Tibial nerve (tissue), 4 donors: ENCODE measurements at regions not wholly inside any gene's neighbourhood (a gene's known extent, or its start where the extent isn't known, plus 50 kb on each side); places are given as distances from the start of the nearest gene placed in this dataset.

ENCODE experiments used
- DNase-seq, 2 donors: peaks; one replicate each; pipeline ENCODE4 v3.0.0-alpha.2; 2019; ENCODE audit warnings: low spot score in 2 of 2
- H3K27ac ChIP-seq, 4 donors: fragments of 200-600 bp; sonication (generic) in 3 of 4; one replicate each; pipeline ENCODE4 v1.5.1; 2017 to 2019; ENCODE audit warnings: mild to moderate bottlenecking in 1 of 4
- H3K27me3 ChIP-seq, 2 donors: fragments of 200-600 bp; sonication (generic) in 1 of 2; one replicate each; pipeline versions ENCODE4 v1.5.1 to v1.6.0; 2017 to 2019
- H3K36me3 ChIP-seq, 3 donors: fragments of 200-600 bp; sonication (generic); one replicate each; pipeline ENCODE4 v1.5.1; 2018 to 2019
- H3K4me1 ChIP-seq, 4 donors: fragments of 200-600 bp; sonication (generic) in 3 of 4; one replicate each; pipeline ENCODE4 v1.5.1; 2017 to 2019
- H3K4me3 ChIP-seq, 4 donors: fragments of 200-600 bp; sonication (generic) in 3 of 4; one replicate each; pipeline ENCODE4 v1.5.1; 2017 to 2019; ENCODE audit warnings: mild to moderate bottlenecking in 1 of 4, moderate library complexity in 1 of 4
- H3K9me3 ChIP-seq, 4 donors: fragments of 200-600 bp; sonication (generic) in 3 of 4; one replicate each; pipeline ENCODE4 v1.5.1; 2017 to 2019
- CTCF ChIP-seq, 5 experiments: fragments of 200-600 bp in 3 of 5; fragments of 450-650 bp in 2 of 5; sonication (generic) in 3 of 5; IDR thresholded peaks; one replicate each; pipeline ENCODE4 v1.5.1; 2016 to 2019; ENCODE audit warnings: antibody characterized with exemption in 5 of 5, mild to moderate bottlenecking in 3 of 5, moderate library complexity in 2 of 5
- EP300 ChIP-seq, 2 donors: sonication (generic); formaldehyde crosslinking; IDR thresholded peaks; one replicate each; pipeline ENCODE4 v1.6.1; 2017; ENCODE audit warnings: antibody characterized with exemption in 2 of 2, mild to moderate bottlenecking in 1 of 2
- POLR2A ChIP-seq, 2 donors: fragments of 450-650 bp; IDR thresholded peaks; one replicate each; pipeline ENCODE4 v1.6.1; 2017; ENCODE audit warnings: antibody characterized with exemption in 2 of 2, mild to moderate bottlenecking in 2 of 2, moderate library complexity in 2 of 2
- whole genome bisulfite sequencing, 2 donors: methylation state at CpG; one replicate each; pipeline ENCODE4 v1.1.5; 2018; 5-methylcytosine and 5-hydroxymethylcytosine counted together

GRCh38 chr5:66515209-66515608 lies 81.0 kb upstream of the MAST4 start:
- no peaks in the 10 kb centered on the region for H3K9me3 ChIP-seq
- no peaks in the 10 kb centered on the region for H3K27me3 ChIP-seq
- no peaks in the 10 kb centered on the region for H3K36me3 ChIP-seq
- no peak for TF ChIP-seq CTCF (IDR thresholded peaks at IDR 0.05)
- no peak for TF ChIP-seq EP300 (IDR thresholded peaks at IDR 0.05)
- TF ChIP-seq POLR2A (IDR thresholded peaks at IDR 0.05) = no peak
- WGBS, 2 donors = 74 to 78% methylated on average over 5 of the region's 5 CpGs
- no peak overlapping the region for H3K27ac ChIP-seq
- H3K4me3 ChIP-seq = no peak overlapping the region
- H3K4me1 ChIP-seq = no peaks in the 10 kb centered on the region
- no peak for DNase-seq

- peaks cover 0 to 8% (median 0%) of the 10 kb centered on the region in 4 donors for H3K9me3 ChIP-seq
- H3K27ac ChIP-seq = no peak overlapping the region
- no peak for TF ChIP-seq CTCF (IDR thresholded peaks at IDR 0.05)
- no peak for TF ChIP-seq POLR2A (IDR thresholded peaks at IDR 0.05)
- TF ChIP-seq EP300 (IDR thresholded peaks at IDR 0.05) = no peak
- no peaks in the 10 kb centered on the region for H3K27me3 ChIP-seq
- DNase-seq = no peak
- 57 to 64% methylated on average over 1 of the region's 1 CpG for WGBS, 2 donors
- H3K4me3 ChIP-seq = no peak overlapping the region
- H3K4me1 ChIP-seq = no peaks in the 10 kb centered on the region
- no peaks in the 10 kb centered on the region for H3K36me3 ChIP-seq
These were observed 79.6 kb upstream of the MAST4 start for GRCh38 chr5:66516550-66516949.

- Histone ChIP-seq H3K4me3 (no peak overlapping the region), H3K27me3 (no peaks in the 10 kb centered on the region), H3K36me3 (no peaks in the 10 kb centered on the region), H3K9me3 (peaks cover 0 to 13% (median 0%) of the 10 kb centered on the region in 4 donors), H3K27ac (no peak overlapping the region), H3K4me1 (no peaks in the 10 kb centered on the region)
- 50 to 90% methylated on average over 2 of the region's 2 CpGs for WGBS, 2 donors
- no peak for DNase-seq
- TF ChIP-seq CTCF (IDR thresholded peaks at IDR 0.05) (no peak), POLR2A (IDR thresholded peaks at IDR 0.05) (no peak), EP300 (IDR thresholded peaks at IDR 0.05) (no peak)
These were observed 78.8 kb upstream of the MAST4 start for GRCh38 chr5:66517351-66517750.

- TF ChIP-seq CTCF (IDR thresholded peaks at IDR 0.05) (no peak), EP300 (IDR thresholded peaks at IDR 0.05) (no peak)
- H3K4me1 ChIP-seq = no peaks in the 10 kb centered on the region
- H3K4me3 ChIP-seq = no peak overlapping the region
- H3K27me3 ChIP-seq = no peaks in the 10 kb centered on the region
- no peak overlapping the region for H3K27ac ChIP-seq
- no peaks in the 10 kb centered on the region for H3K36me3 ChIP-seq
- no peak for DNase-seq
- H3K9me3 ChIP-seq = peaks cover 0 to 13% (median 0%) of the 10 kb centered on the region in 4 donors
- 61 to 85% methylated on average over 3 of the region's 3 CpGs for WGBS, 2 donors
These were observed 78.1 kb upstream of the MAST4 start for GRCh38 chr5:66518052-66518451.

GRCh38 chr5:66518753-66519152 lies 77.4 kb upstream of the MAST4 start:
- 56 to 74% methylated on average over 4 of the region's 4 CpGs for WGBS, 2 donors
- Histone ChIP-seq H3K4me3 (no peak overlapping the region), H3K9me3 (peaks cover 0 to 13% (median 0%) of the 10 kb centered on the region in 4 donors), H3K27me3 (no peaks in the 10 kb centered on the region), H3K4me1 (no peaks in the 10 kb centered on the region), H3K36me3 (no peaks in the 10 kb centered on the region), H3K27ac (no peak overlapping the region)
- TF ChIP-seq CTCF (IDR thresholded peaks at IDR 0.05) (no peak), EP300 (IDR thresholded peaks at IDR 0.05) (no peak), POLR2A (IDR thresholded peaks at IDR 0.05) (no peak)
- no peak for DNase-seq
